ENCODE measurements at regions not wholly inside any gene's neighbourhood (a gene's known extent, or its start where the extent isn't known, plus 50 kb on each side); places are given as distances from the start of the nearest gene placed in this dataset.

DNA sequence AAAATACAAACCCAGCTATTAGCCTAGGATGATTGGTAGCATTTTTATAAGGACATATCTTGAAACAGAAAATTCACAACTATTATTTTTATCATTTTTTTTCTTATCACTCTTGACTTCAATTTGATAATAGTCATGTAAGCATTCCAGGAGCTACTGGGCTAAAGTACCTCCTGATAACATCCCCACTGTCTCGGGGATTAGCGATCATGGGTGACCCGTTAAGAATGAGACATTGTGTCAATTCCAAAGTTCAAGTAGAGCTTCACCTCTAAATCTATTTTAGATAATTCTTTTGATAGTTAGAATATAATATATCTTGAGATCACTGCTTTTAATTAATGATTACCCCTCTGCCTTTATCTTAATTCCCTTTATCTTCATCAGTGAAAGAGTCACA is 1204.5 kb upstream of the CHAC2 start:
- Mint-ChIP-seq H3K27me3 (ENCODE audit: low read depth) (no peaks in the 10 kb centered on the region), H3K27ac (no peak overlapping the region), H3K36me3 (ENCODE audit: low read depth) (no peaks in the 10 kb centered on the region), H3K9me3 (peaks cover 24% of the 10 kb centered on the region), H3K4me1 (ENCODE audit: low read depth) (no peaks in the 10 kb centered on the region), H3K4me3 (no peak overlapping the region)

DNA sequence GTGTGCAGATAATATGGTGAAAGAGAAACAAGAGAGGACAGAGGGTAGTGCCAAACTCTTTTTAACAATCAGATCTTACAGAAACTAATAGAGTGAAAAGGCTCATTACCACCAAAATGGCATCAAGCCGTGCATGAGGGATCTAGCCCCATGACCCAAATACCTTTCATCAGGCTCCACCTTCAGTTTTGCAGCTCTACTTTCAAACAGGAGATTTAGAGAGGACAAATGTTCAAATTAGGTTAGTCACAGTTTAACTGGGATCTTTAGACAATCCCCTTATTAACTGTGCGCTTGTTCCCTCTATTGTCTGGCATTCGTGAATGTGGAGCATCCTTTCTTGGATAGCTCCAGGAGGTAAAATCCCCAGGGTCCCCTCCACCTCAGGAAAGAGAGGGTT is 1209.3 kb upstream of the CHAC2 start:
- no peaks in the 10 kb centered on the region for H3K36me3 Mint-ChIP-seq (ENCODE audit: low read depth)
- H3K4me3 Mint-ChIP-seq = no peak overlapping the region
- H3K9me3 Mint-ChIP-seq = peaks cover 3% of the 10 kb centered on the region
- no peak overlapping the region for H3K27ac Mint-ChIP-seq
- H3K27me3 Mint-ChIP-seq (ENCODE audit: low read depth) = no peaks in the 10 kb centered on the region
- H3K4me1 Mint-ChIP-seq (ENCODE audit: low read depth) = no peaks in the 10 kb centered on the region

DNA sequence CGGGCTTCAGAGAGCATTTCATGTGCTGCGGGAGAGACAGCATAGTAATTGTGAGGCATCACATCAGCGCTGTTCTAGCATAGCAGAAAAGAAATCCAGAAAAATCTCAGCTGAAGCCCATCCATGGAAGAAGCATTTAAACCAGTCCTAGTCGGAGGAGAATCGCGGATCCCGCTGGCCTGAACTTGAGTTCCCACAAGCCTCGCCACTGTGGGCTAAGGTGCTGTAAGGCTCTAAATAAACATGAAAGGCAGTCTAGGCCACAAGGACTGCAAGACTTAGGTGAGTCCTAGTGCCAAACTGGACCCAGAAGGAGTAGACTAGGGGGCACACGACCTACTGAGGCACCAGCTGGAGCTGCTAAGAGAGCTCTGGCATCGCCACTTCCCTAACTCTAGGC is 1225.3 kb upstream of the CHAC2 start:
- Mint-ChIP-seq H3K4me3 (no peak overlapping the region), H3K27ac (no peak overlapping the region), H3K36me3 (ENCODE audit: low read depth) (no peaks in the 10 kb centered on the region), H3K27me3 (ENCODE audit: low read depth) (no peaks in the 10 kb centered on the region), H3K9me3 (peaks cover 37% of the 10 kb centered on the region), H3K4me1 (ENCODE audit: low read depth) (no peaks in the 10 kb centered on the region)

DNA sequence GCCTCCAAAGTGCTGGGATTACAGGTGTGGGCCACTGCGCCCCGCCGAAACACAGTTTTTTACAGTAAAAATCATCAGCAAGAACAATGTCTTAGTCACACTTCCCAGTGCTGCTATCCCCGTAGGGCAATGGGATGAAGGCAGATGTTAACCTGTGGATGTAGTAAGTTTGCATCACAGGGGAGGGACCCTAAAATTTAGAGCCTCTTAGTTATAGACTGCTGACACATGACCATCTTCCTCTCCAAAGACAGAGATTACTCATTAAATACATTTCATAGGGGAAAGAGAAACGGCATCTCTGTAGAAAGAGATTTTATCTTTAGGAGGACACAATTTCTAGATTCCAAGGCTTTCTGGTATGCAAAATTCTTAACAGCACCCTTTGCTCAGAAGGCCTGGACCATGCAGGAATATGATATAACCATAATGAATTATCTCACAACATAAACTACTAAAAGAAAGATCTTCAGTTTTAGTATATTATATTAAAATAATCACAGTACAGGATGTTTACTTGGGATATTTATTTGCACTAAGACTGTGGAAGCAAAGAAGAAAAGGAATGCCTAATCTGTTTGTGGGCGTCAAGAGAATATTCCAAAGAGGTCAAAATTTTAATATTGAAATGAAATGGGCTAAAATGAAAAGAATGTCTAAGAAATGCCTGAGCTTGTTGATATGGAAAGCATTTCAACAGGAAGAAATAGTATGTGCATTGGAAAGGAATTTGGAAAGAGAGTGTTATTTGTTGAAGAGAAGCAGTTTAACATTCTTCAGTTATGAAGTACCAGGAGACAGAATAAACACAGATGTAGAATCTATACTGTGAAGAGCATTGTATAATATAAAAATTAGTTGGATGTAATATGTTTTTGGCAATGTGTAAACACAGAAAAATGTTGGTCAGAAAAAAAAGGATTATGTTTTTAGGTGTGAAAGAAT is 1228.3 kb upstream of the CHAC2 start:
- no peaks in the 10 kb centered on the region for H3K4me1 Mint-ChIP-seq (ENCODE audit: low read depth)
- H3K27me3 Mint-ChIP-seq (ENCODE audit: low read depth) = no peaks in the 10 kb centered on the region
- no peak overlapping the region for H3K27ac Mint-ChIP-seq
- H3K9me3 Mint-ChIP-seq = peaks cover 20% of the 10 kb centered on the region
- no peaks in the 10 kb centered on the region for H3K36me3 Mint-ChIP-seq (ENCODE audit: low read depth)
- no peak overlapping the region for H3K4me3 Mint-ChIP-seq

DNA sequence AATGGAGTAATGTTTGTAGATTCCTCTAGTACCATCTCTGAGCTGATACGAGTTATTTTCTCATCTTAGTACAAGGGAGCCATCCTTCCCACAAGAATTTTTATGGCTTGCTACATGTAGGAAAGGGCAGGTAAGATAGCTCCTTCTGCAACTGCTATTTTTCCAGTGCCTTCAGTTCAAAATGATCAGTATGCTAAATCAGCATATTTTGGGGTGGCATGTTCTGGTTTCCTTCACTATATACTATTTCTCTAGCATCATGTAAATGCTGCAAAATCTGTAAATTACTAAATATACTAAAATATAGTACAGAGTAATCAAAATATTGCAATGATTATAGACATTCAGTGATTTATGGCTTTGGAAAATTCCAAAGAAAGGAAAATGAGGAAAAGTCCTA is 1230.0 kb upstream of the CHAC2 start:
- no peak overlapping the region for H3K4me3 Mint-ChIP-seq

DNA sequence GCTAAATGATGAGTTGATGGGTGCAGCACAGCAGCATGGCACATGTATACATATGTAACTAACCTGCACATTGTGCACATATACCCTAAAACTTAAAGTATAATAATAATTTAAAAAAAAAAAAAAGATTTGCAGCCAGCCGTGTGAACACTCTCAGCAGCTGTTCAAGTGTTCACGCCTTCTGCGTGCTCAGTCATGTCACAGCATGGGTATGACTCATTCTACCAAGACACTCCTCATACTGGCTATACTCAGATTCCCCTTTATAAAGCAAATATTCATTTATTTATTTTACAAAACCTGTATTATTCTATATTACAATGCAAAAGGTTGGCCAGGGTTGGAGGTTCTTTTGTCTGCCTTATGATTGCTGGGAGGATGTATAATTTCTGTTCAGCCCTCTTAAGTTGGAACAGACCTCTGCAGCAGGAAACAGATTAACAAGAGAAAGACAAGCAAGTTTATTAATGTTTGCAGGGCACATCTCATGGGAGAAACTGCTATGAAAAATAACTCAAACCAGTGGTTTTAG is 1230.6 kb upstream of the CHAC2 start:
- Mint-ChIP-seq H3K4me1 (ENCODE audit: low read depth) (no peaks in the 10 kb centered on the region), H3K27ac (no peak overlapping the region), H3K4me3 (no peak overlapping the region), H3K27me3 (ENCODE audit: low read depth) (no peaks in the 10 kb centered on the region), H3K36me3 (ENCODE audit: low read depth) (no peaks in the 10 kb centered on the region), H3K9me3 (peaks cover 10% of the 10 kb centered on the region)

More for the DNA sequence above, 1230.0 kb upstream of the CHAC2 start:
- Mint-ChIP-seq H3K4me1 (ENCODE audit: low read depth) (no peaks in the 10 kb centered on the region), H3K9me3 (peaks cover 13% of the 10 kb centered on the region), H3K36me3 (ENCODE audit: low read depth) (no peaks in the 10 kb centered on the region), H3K27ac (no peak overlapping the region), H3K27me3 (ENCODE audit: low read depth) (no peaks in the 10 kb centered on the region)

DNA sequence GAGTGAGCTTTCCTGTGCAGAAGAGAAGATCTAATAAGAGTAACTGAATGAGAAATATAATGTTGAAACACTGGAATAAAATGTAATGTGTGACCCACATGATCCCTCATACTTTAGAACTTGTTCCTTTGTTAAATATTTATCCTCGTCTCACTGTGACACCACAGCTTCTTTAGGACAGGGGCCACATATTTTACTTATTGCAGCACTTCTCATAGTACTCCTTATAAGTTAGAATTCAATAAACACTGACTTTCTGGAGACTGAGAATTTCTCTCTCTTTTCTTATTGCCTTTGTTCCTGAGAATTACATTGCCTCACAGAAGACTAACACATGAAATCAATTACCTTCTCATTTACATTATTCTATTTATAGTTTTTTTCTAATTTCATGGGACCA is 1234.6 kb upstream of the CHAC2 start:
- H3K4me3 Mint-ChIP-seq = no peak overlapping the region
- H3K4me1 Mint-ChIP-seq (ENCODE audit: low read depth) = no peaks in the 10 kb centered on the region
- no peaks in the 10 kb centered on the region for H3K27me3 Mint-ChIP-seq (ENCODE audit: low read depth)
- peaks cover 12% of the 10 kb centered on the region for H3K9me3 Mint-ChIP-seq
- no peak overlapping the region for H3K27ac Mint-ChIP-seq
- no peaks in the 10 kb centered on the region for H3K36me3 Mint-ChIP-seq (ENCODE audit: low read depth)

DNA sequence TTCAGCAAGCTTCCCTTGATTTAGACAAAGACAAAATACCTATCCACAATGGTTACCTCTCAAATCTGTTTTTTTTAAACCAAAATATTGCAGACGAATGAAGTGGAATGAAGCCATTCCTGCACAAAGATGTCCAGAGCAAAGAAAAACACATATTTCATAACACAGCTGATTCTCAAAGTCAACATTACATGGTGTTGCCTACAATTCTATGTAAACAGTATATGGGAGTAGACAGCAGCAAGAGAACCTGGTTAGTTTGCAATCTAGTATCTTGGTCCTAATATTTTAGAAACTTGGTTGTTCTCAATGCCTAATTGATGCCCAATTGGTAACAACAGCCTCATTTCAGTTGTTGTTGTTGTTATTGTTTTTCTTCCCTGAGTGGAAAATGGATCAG is 1240.9 kb upstream of the CHAC2 start:
- Mint-ChIP-seq H3K36me3 (ENCODE audit: low read depth) (no peaks in the 10 kb centered on the region), H3K4me1 (ENCODE audit: low read depth) (no peaks in the 10 kb centered on the region), H3K27me3 (ENCODE audit: low read depth) (no peaks in the 10 kb centered on the region), H3K9me3 (peaks cover 5% of the 10 kb centered on the region), H3K27ac (no peak overlapping the region), H3K4me3 (no peak overlapping the region)

DNA sequence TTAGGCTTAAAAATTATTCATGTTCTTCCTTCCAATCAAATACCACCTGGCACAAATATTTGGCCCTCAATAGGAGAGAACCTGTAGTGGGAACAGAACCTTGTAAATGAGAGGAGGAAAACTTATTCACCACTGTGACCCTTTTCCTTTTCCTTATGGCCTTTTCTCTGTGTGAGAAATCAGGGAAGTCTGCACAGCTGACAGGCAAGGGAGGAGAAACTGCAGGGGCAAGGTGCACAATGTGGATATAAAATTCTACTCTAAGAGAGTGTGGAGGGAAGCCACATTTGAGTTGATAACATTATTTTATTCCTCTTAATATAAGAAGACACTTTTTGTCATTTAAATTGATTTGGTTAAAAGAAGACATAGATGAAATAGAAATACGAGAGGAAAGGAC is 1247.0 kb upstream of the CHAC2 start:
- no peaks in the 10 kb centered on the region for H3K27me3 Mint-ChIP-seq (ENCODE audit: low read depth)
- H3K27ac Mint-ChIP-seq = no peak overlapping the region
- H3K9me3 Mint-ChIP-seq = no peaks in the 10 kb centered on the region
- H3K4me1 Mint-ChIP-seq (ENCODE audit: low read depth) = no peaks in the 10 kb centered on the region
- H3K4me3 Mint-ChIP-seq = no peak overlapping the region
- H3K36me3 Mint-ChIP-seq (ENCODE audit: low read depth) = no peaks in the 10 kb centered on the region

DNA sequence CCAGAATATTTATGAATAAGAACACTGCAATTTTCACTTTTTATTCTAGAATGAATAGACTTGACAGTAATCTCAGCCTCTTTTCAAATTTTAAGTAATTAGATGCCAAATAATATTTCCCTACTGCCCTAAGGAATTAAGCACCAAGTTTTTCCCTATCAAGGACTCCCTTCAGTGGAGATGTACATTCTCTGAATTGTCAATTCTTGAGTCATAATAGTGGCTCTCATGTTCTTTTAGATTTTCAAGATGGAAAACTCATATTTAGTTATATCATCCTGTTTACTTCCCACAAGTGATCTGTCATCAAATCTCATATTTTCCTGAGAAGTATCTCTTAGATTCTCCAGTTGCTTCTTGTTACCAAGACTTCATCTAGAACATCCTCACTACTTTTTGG is 1248.9 kb upstream of the CHAC2 start:
- Mint-ChIP-seq H3K9me3 (peaks cover 3% of the 10 kb centered on the region), H3K27ac (no peak overlapping the region), H3K27me3 (ENCODE audit: low read depth) (no peaks in the 10 kb centered on the region), H3K4me3 (no peak overlapping the region), H3K36me3 (ENCODE audit: low read depth) (no peaks in the 10 kb centered on the region), H3K4me1 (ENCODE audit: low read depth) (no peaks in the 10 kb centered on the region)

DNA sequence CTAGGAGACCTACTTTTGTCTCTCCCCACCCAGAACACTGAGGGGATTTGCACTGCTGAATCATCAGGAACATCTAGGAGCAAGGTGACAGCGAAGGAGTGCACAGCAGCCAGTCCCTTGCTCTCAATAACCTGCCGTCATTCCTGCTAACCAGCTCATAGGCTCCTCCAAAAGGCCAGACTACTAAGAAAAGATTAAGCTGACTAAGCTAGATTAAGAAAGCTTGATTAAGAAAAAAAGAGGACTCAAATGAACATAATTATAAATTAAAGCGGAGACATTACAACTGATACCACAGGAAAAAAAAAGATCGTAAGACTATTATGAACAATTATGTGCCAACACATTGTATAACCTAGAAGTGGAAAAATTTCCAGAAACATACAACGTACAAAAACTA is 1254.8 kb upstream of the CHAC2 start:
- H3K9me3 Mint-ChIP-seq = peaks cover 3% of the 10 kb centered on the region
- no peak overlapping the region for H3K4me3 Mint-ChIP-seq
- H3K27ac Mint-ChIP-seq = no peak overlapping the region

DNA sequence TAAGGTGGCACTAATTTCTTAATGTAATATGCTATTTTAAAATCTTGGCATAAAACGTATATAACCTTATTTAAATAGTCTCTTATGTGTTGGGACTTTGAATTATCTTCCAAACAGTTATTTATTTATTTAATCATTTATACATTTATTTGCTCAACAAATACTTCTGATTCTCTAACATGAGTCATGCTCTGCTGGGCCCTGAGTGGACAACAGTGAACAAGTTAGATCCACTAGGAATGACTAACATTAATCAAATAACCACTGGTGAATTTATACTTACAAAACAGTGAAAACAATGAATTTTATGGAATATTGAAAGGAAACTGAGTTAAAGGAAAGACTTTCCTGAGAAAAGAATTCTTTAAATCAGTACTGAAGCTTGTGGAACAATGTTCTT is 1257.2 kb upstream of the CHAC2 start:
- no peak overlapping the region for H3K4me3 Mint-ChIP-seq
- H3K27ac Mint-ChIP-seq = no peak overlapping the region
- no peaks in the 10 kb centered on the region for H3K36me3 Mint-ChIP-seq (ENCODE audit: low read depth)
- no peaks in the 10 kb centered on the region for H3K27me3 Mint-ChIP-seq (ENCODE audit: low read depth)
- H3K9me3 Mint-ChIP-seq = peaks cover 15% of the 10 kb centered on the region
- H3K4me1 Mint-ChIP-seq (ENCODE audit: low read depth) = no peaks in the 10 kb centered on the region

More for the DNA sequence above, 1254.8 kb upstream of the CHAC2 start:
- H3K4me1 Mint-ChIP-seq (ENCODE audit: low read depth) = no peaks in the 10 kb centered on the region
- no peaks in the 10 kb centered on the region for H3K36me3 Mint-ChIP-seq (ENCODE audit: low read depth)
- no peaks in the 10 kb centered on the region for H3K27me3 Mint-ChIP-seq (ENCODE audit: low read depth)

DNA sequence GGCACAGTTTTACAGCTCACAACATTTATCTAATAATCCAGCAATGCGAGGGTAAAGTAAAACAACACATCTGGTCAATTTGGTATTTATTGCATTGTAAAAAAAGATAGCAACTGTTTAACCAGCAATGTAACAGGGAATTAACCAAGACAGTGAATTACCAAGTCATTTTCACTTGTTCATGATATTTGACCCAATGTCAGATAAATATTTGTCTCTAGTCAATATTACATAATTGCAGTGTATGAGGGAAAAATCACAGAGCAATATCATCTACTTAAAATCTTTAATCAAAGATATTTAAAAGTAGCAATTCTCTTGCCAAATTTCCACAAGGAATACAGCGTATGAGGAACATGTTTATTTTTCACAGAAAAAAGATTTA is 1265.1 kb upstream of the CHAC2 start:
- no peaks in the 10 kb centered on the region for H3K36me3 Mint-ChIP-seq (ENCODE audit: low read depth)
- H3K27me3 Mint-ChIP-seq (ENCODE audit: low read depth) = no peaks in the 10 kb centered on the region
- H3K4me1 Mint-ChIP-seq (ENCODE audit: low read depth) = no peaks in the 10 kb centered on the region
- peaks cover 12% of the 10 kb centered on the region for H3K9me3 Mint-ChIP-seq
- H3K4me3 Mint-ChIP-seq = no peak overlapping the region
- H3K27ac Mint-ChIP-seq = no peak overlapping the region

DNA sequence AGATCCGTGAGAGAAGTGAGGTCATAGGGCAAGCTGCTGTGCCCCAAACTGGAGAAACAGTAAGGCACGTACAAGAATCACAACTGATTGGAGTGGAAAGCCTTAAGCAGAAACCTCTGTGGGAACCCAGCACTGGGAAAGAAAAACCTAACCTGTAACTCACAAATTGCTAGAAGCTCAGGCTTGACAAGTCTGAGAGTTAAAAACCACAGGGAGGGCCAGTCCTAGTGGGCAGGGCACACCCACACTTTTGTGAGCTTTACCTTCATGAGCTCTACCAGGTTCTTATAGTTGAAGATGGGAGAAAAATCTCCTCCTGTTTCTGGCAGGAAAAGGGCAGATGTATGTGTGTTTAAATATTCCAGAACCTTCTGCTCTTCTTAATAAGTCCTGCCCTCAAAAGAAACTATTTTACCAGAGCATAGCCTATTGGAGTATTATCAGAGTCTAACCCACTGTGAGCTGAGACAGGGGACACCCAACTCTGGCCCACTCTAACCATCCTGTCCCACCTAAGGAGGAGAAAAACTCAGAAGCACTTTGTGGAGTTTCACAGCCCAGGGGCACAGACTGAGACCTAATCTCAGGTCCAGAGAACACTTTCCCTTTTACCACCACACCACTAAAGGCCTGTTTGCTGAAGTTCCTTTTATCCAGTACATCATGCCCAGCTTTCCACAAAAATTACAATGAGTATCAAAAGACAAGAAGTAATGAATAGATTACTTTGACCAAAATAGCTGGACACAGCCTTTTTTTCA is 1265.7 kb upstream of the CHAC2 start:
- no peaks in the 10 kb centered on the region for H3K36me3 Mint-ChIP-seq (ENCODE audit: low read depth)
- H3K9me3 Mint-ChIP-seq = peaks cover 7% of the 10 kb centered on the region
- no peak overlapping the region for H3K27ac Mint-ChIP-seq
- H3K4me1 Mint-ChIP-seq (ENCODE audit: low read depth) = no peaks in the 10 kb centered on the region
- H3K4me3 Mint-ChIP-seq = no peak overlapping the region
- H3K27me3 Mint-ChIP-seq (ENCODE audit: low read depth) = no peaks in the 10 kb centered on the region

DNA sequence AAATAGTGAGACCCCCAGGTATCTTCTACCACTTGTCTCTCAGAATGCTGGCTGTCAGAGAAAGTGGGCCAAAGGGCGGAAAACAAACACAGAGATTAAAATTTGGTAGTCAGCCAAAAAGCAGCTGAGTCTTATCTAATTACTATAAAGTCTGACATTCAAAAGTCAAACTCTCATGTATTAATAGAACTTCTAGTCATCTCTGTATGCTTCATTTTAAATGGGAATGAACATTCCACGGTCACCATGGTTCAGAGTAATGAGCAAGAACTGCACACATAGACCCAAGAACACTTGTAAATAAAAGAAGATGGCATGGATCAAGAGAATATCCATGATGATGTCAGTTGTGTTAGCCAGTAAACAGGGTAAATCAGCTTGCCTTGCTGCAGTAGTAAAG is 1267.0 kb upstream of the CHAC2 start:
- Mint-ChIP-seq H3K36me3 (ENCODE audit: low read depth) (no peaks in the 10 kb centered on the region), H3K9me3 (peaks cover 4% of the 10 kb centered on the region), H3K4me1 (ENCODE audit: low read depth) (no peaks in the 10 kb centered on the region), H3K4me3 (no peak overlapping the region), H3K27me3 (ENCODE audit: low read depth) (no peaks in the 10 kb centered on the region), H3K27ac (no peak overlapping the region)

Data from T-helper 1 cell treated with Interleukin-12 subunit alpha and Interleukin-12 subunit beta and Interleukin-4 antibody, amounts not matched to agents 30 μg/mL and 1 μg/mL, for 36 hours (primary cell).